Hepatocyte (in vitro differentiated cells): ENCODE measurements at regions not wholly inside any gene's neighbourhood (a gene's known extent, or its start where the extent isn't known, plus 50 kb on each side); places are given as distances from the start of the nearest gene placed in this dataset.

ENCODE experiments used
- EZH2phosphoT487 ChIP-seq: fragments of 200-600 bp; sonication (generic); IDR thresholded peaks from one replicate; pipeline ENCODE4 v1.6.1; 2018; ENCODE audit warnings: antibody characterized with exemption, mild to moderate bottlenecking, low read depth, moderate library complexity; ENCODE audit not compliant: unreplicated experiment, severe bottlenecking
- TF ChIP-seq, protein P1 (sequence below): fragments of 200-600 bp; sonication (generic); IDR thresholded peaks from 2 replicates; pipeline ENCODE4 v1.5.1; 2016; ENCODE audit warnings: antibody characterized with exemption, mild to moderate bottlenecking; ENCODE audit not compliant: poor library complexity

DNA sequence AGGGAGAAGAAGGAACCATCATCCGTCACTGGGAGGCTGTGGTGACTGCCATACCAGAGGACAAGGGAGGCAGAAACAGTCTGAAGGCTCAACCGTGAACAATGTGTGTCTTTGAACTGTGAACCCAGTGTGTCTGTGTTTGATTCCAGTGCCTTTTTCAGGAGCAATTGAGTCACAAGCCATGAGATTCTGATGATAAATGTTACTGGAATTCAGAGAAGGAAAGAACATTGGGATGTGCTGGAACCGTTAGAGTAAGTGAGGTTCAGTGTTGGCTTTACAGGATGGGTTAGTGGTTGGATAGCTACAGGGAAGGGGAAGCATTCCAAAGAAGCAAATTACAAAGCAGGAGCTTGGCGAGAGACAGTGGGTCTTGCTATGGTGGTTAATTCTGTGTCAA, 464.4 kb downstream of the TRIML1 start:
- TF ChIP-seq, protein P1, sequence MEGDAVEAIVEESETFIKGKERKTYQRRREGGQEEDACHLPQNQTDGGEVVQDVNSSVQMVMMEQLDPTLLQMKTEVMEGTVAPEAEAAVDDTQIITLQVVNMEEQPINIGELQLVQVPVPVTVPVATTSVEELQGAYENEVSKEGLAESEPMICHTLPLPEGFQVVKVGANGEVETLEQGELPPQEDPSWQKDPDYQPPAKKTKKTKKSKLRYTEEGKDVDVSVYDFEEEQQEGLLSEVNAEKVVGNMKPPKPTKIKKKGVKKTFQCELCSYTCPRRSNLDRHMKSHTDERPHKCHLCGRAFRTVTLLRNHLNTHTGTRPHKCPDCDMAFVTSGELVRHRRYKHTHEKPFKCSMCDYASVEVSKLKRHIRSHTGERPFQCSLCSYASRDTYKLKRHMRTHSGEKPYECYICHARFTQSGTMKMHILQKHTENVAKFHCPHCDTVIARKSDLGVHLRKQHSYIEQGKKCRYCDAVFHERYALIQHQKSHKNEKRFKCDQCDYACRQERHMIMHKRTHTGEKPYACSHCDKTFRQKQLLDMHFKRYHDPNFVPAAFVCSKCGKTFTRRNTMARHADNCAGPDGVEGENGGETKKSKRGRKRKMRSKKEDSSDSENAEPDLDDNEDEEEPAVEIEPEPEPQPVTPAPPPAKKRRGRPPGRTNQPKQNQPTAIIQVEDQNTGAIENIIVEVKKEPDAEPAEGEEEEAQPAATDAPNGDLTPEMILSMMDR, result no peak
- no peak for TF ChIP-seq EZH2phosphoT487
